Skeletal muscle satellite cell (primary cell): ENCODE measurements at regions not wholly inside any gene's neighbourhood (a gene's known extent, or its start where the extent isn't known, plus 50 kb on each side); places are given as distances from the start of the nearest gene placed in this dataset.

Source experiments
- H3K27me3 ChIP-seq: 2 replicates; pipeline ENCODE4 v1.7.0; 2013; ENCODE audit warnings: low read length; ENCODE audit not compliant: control insufficient read depth, insufficient read depth
- H3K36me3 ChIP-seq: 2 replicates; pipeline ENCODE4 v1.7.0; 2013; ENCODE audit warnings: mild to moderate bottlenecking, control low read depth, low read length; ENCODE audit not compliant: insufficient read depth
- H3K4me1 ChIP-seq: 2 replicates; pipeline ENCODE4 v1.7.0; 2013; ENCODE audit warnings: low read length; ENCODE audit not compliant: control insufficient read depth, insufficient read depth
- H3K4me2 ChIP-seq: 2 replicates; pipeline ENCODE4 v1.7.0; 2013; ENCODE audit warnings: mild to moderate bottlenecking, low read length
- H3K4me3 ChIP-seq: 2 replicates; pipeline ENCODE4 v1.7.0; 2013; ENCODE audit warnings: low read length
- H3K9ac ChIP-seq: 2 replicates; pipeline ENCODE4 v1.7.0; 2013; ENCODE audit warnings: mild to moderate bottlenecking, low read depth, low read length, moderate library complexity
- H3K9me3 ChIP-seq: replicated peaks from 2 replicates; pipeline ENCODE4 v1.7.0; 2013; ENCODE audit warnings: mild to moderate bottlenecking, control low read depth, low read length

DNA sequence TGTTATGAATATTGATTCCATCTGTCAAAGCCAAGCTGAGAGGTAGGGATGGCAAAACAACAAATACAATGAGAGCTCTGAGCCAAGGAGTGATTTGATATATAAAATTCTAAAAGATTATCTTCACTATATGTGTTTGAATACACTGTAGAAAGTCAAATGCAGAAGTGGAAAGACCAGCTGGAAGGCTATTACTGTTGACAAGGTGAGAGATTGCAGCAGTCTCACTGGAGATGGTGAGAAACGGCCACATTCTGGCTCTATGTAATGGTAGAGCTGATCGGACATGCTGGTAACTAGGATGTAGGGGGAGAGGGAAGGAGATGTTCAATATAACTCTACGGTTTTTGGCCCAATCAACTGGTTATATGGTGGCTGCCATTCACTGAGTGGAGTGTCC lies 434.2 kb upstream of the SUCLG2 start:
- Histone ChIP-seq H3K36me3 (no peaks in the 10 kb centered on the region), H3K27me3 (no peaks in the 10 kb centered on the region), H3K9me3 (no peaks in the 10 kb centered on the region)

DNA sequence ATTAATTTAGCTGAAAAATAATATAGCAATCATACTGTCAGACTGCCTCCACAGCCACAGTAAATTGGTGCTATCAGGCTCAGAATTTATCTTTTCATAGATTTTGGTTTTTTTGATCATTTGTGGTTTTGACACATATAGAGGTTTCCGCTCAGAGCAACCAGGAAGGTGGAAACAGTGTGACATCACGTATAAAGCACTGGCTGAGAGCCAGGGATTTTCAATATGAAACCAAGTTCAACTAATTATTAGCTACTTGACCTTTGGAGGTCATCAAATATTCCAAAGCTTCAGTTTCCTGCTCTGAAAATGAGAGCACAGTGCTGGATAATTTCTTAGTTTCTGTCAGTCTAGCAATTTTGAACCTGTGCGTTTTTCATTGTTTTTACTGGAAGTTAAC lies 433.8 kb upstream of the SUCLG2 start:
- Histone ChIP-seq H3K4me2 (no peak overlapping the region), H3K36me3 (no peaks in the 10 kb centered on the region), H3K4me3 (no peak overlapping the region), H3K9me3 (no peaks in the 10 kb centered on the region), H3K9ac (no peak overlapping the region), H3K27me3 (no peaks in the 10 kb centered on the region), H3K4me1 (no peaks in the 10 kb centered on the region)

More for the DNA sequence above, 434.2 kb upstream of the SUCLG2 start:
- Histone ChIP-seq H3K4me3 (no peak overlapping the region), H3K9ac (no peak overlapping the region), H3K4me2 (no peak overlapping the region), H3K4me1 (no peaks in the 10 kb centered on the region)

DNA sequence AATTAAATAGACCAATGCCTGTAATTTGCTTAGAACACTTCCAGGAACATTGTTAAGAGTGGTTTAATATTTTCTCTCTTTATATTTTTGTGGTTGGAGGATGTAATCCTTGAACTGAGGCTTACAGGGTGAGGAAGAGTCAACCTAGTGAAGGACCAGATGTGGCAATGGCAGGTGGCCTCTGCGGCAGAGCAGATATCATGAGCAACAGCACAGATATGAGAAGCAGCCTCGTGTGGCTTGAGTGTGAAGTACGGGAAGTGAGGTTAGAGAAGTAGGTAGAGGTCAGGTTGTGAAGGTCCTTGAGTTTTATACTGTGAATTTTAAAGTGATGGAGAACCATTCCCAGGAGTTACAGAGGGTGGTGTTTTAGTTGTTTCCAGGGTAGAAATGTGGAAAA lies 417.6 kb upstream of the SUCLG2 start:
- no peaks in the 10 kb centered on the region for H3K27me3 ChIP-seq
- H3K9me3 ChIP-seq = no peaks in the 10 kb centered on the region
- H3K4me1 ChIP-seq = no peaks in the 10 kb centered on the region
- no peak overlapping the region for H3K4me3 ChIP-seq
- H3K9ac ChIP-seq = no peak overlapping the region
- H3K36me3 ChIP-seq = no peaks in the 10 kb centered on the region
- H3K4me2 ChIP-seq = no peak overlapping the region

DNA sequence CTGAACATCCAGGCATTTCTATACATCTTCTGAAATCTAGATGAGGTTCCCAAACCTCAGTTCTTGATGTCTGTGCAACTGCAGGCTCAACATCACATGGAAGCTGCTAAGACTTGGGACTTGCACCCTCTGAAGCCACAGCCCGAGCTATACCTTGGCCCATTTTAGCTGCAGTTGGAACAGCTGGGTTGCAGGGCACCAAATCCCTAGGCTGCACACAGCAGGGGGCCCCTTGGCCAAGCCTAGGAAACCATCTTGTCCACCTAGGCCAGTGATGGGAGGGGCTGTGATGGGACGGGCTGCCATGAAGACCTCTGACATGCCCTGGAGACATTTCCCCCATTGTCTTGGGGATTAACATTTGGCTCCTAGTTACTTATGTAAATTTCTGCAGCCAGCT lies 415.8 kb upstream of the SUCLG2 start:
- Histone ChIP-seq H3K4me3 (no peak overlapping the region), H3K36me3 (no peaks in the 10 kb centered on the region), H3K27me3 (no peaks in the 10 kb centered on the region), H3K9me3 (no peaks in the 10 kb centered on the region), H3K4me2 (no peak overlapping the region), H3K4me1 (no peaks in the 10 kb centered on the region), H3K9ac (no peak overlapping the region)

DNA sequence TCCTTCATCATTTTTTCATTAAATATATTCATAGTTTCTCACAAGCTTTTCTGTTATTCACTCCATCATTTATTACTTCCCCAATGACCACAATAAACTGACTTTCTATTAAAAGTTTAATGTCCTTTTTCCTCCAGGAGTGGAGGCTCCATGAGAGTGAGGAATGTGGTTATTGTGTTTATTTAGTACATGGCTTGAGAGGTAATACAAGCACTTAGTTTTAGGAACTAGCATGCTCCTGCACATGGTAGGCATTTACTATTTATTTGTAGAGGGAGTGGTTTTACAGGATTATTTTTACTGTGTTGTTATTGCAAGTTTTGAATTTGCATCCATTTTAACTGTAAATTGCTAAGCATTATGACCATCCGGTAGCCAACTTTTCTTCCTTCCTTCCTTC lies 412.9 kb upstream of the SUCLG2 start:
- H3K36me3 ChIP-seq = no peaks in the 10 kb centered on the region

DNA sequence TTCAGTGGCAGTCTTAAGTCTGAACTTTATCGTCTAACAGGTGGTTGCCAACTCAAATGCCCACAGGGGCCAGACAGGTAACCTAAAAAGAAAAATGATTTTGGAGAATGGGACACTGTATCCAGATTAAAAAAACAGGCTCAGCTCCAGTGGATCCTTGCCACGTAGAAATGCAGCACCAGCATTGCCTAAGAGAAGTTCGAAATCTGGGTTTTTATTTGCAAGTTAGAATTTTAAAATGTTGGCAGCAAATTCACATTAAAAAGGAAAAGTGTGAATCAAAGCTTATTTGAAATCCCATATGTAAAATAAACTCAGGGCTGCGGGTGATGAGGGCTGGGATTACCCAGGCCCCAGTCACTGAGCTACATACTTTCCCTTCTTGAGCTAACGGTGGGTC lies 408.5 kb upstream of the SUCLG2 start:
- H3K4me1 ChIP-seq = no peaks in the 10 kb centered on the region
- H3K9me3 ChIP-seq = no peaks in the 10 kb centered on the region
- no peak overlapping the region for H3K9ac ChIP-seq
- H3K4me2 ChIP-seq = no peak overlapping the region
- no peaks in the 10 kb centered on the region for H3K27me3 ChIP-seq
- H3K4me3 ChIP-seq = no peak overlapping the region
- no peaks in the 10 kb centered on the region for H3K36me3 ChIP-seq

More for the DNA sequence above, 412.9 kb upstream of the SUCLG2 start:
- H3K4me1 ChIP-seq = no peaks in the 10 kb centered on the region
- H3K9me3 ChIP-seq = no peaks in the 10 kb centered on the region
- no peak overlapping the region for H3K4me3 ChIP-seq
- H3K9ac ChIP-seq = no peak overlapping the region
- no peaks in the 10 kb centered on the region for H3K27me3 ChIP-seq
- H3K4me2 ChIP-seq = no peak overlapping the region

DNA sequence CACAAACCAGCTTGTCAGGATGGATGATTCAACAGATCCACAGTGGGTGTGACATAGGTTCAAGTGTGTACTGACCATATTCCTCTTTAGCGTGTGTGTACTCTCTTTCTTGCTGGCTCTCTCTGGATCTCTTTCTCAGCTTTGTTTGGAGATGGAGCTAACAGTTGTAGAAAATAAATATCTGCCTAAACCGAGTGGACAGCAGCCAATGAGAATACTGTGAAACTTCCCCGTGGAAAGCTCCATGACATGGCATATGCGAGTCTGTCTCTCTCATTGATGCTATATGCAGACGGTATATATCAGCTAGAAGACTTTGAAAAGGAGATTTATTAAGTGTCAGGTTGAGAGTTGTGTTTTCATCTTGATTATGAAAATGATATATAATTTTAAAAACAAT lies 406.5 kb upstream of the SUCLG2 start:
- Histone ChIP-seq H3K36me3 (no peaks in the 10 kb centered on the region), H3K4me1 (no peaks in the 10 kb centered on the region), H3K9me3 (no peaks in the 10 kb centered on the region), H3K27me3 (no peaks in the 10 kb centered on the region), H3K9ac (no peak overlapping the region), H3K4me2 (no peak overlapping the region), H3K4me3 (no peak overlapping the region)

DNA sequence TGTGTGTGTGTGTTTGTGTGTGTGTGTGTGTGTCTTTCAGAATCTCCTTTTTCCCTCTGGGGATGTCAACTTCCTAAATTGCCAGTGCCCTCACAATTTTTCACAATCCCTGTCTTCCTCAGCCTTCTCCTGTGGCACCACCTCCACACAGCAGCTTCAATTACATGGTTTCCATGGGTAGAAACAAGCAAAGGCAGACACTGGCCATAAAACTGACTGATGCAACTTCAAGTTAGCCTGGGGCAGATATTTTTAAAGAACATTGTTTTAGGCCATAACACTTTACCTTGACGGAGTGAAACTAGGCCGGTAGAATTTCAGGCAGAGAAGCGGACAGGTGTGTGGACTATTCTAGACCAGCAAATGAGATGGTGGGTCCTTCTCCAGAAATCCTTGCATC lies 405.8 kb upstream of the SUCLG2 start:
- H3K9ac ChIP-seq = no peak overlapping the region
- H3K4me1 ChIP-seq = no peaks in the 10 kb centered on the region
- no peaks in the 10 kb centered on the region for H3K36me3 ChIP-seq
- no peaks in the 10 kb centered on the region for H3K27me3 ChIP-seq
- H3K4me3 ChIP-seq = no peak overlapping the region
- H3K9me3 ChIP-seq = no peaks in the 10 kb centered on the region
- no peak overlapping the region for H3K4me2 ChIP-seq

DNA sequence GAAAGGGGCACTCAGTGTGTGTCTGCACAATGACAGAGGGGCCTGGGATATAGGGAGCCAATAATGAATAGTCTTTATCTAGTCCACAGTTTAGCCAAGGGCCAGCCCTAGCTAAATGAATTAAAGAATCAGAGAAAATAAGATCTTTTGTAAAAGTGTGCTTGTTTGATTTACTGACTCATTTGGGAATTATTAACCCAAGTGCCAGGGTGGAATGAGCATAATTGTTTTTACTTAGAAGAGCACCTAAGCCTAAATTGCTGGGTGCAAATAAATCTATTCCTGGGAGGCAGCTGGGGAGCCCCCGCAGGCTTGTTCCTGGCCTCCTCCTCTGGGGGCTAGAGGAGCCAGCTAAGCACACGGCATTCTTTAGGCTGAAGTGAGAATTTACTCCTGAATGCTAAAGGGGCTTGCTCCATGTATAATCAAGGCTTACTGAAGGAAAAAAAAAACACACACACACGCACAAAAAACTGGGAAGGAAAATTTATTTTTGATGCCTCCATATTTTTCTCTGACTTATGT lies 405.3 kb upstream of the SUCLG2 start:
- Histone ChIP-seq H3K4me2 (no peak overlapping the region), H3K9ac (no peak overlapping the region), H3K9me3 (no peaks in the 10 kb centered on the region), H3K4me3 (no peak overlapping the region), H3K36me3 (no peaks in the 10 kb centered on the region), H3K27me3 (no peaks in the 10 kb centered on the region), H3K4me1 (no peaks in the 10 kb centered on the region)

DNA sequence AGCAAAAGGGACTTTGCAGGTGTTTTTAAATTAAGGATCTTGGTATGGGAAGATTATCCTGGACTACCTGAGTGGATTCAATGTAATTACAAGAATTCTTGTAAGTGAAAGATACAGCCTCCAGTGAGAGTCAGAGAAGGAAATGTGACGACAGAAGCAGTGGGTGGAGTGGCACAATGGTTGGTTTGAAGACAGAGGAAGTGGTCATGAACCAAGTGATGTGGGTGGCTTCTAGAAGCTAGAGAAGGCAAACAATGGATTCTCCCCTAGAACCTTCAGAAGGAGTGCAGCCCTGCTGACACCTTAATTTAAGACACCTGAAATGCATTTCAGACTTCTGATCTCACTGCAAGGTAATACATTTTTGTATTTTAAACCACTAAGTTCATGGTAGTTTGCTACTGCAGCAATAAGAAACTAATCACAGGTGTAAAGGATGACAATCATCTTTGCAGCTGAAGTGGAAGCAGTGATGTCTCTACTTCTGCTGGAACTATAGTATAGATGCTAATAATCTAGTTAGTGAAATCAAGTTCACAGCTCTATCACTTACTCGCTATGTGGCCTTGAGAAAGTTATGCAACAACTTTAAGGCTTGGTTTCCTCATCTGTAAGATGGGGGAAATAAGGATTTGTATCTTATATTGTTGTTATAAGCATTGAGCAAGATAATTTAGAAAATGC lies 403.4 kb upstream of the SUCLG2 start:
- Histone ChIP-seq H3K9ac (no peak overlapping the region), H3K4me1 (no peaks in the 10 kb centered on the region), H3K27me3 (no peaks in the 10 kb centered on the region), H3K4me2 (no peak overlapping the region), H3K9me3 (no peaks in the 10 kb centered on the region), H3K4me3 (no peak overlapping the region), H3K36me3 (no peaks in the 10 kb centered on the region)

DNA sequence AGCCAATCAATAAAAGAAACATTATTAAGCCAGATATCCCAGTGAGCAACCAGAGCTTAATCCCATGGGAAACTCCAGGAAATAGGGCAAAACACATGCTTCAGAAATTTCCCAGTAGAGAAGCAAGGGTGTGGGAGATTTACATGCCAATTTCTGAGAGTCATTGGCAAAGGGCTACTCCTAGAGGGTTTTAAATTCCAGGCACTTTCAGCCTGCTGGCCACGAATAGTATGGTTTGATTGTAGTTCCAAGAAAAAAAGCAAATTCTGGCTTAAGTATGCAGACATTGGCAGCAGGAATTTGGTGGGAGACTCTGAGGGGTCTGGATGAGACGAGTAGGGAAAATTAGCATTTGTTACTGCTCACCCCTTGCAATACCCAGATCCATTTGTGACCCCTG lies 402.1 kb upstream of the SUCLG2 start:
- Histone ChIP-seq H3K9me3 (no peaks in the 10 kb centered on the region), H3K4me1 (no peaks in the 10 kb centered on the region), H3K4me2 (no peak overlapping the region), H3K4me3 (no peak overlapping the region), H3K36me3 (no peaks in the 10 kb centered on the region), H3K9ac (no peak overlapping the region), H3K27me3 (no peaks in the 10 kb centered on the region)

DNA sequence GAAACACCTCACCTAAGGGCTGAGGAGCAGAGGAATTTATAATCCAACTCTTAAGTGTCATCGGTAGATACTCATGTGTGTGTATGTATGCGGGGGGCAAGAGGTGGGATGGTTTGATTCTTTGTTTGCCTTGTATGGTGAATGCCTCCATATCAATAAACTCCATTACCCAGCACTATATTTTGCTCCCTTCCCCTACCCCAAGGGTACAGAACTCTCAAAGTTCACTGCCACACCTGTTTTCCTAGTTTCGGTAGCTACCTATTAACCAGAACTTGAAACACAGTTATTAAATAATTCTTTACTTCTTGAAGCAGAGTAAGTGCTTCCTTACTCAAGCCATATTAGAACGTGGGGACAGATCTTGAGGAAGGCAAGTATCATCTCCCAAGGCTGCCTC lies 400.8 kb upstream of the SUCLG2 start:
- Histone ChIP-seq H3K27me3 (no peaks in the 10 kb centered on the region), H3K9ac (no peak overlapping the region), H3K4me3 (no peak overlapping the region), H3K9me3 (no peaks in the 10 kb centered on the region), H3K4me2 (no peak overlapping the region), H3K4me1 (no peaks in the 10 kb centered on the region), H3K36me3 (no peaks in the 10 kb centered on the region)
